Hypothalamus (tissue), 51 donors: ENCODE measurements at regions not wholly inside any gene's neighbourhood (a gene's known extent, or its start where the extent isn't known, plus 50 kb on each side); places are given as distances from the start of the nearest gene placed in this dataset.
"Not testable (repeated sequence)": the region's sequence is repeated elsewhere in the genome, so short reads cannot be mapped to it uniquely, and the experiment has no call there.

Experiments
- DNase-seq, 51 donors: peaks; one replicate each; lab custom pipeline; 2025; lab: John Stamatoyannopoulos, UW

GRCh38 chr5:67619235-67619634 lies 422.6 kb upstream of the CD180 start:
- no peak for DNase-seq

DNA sequence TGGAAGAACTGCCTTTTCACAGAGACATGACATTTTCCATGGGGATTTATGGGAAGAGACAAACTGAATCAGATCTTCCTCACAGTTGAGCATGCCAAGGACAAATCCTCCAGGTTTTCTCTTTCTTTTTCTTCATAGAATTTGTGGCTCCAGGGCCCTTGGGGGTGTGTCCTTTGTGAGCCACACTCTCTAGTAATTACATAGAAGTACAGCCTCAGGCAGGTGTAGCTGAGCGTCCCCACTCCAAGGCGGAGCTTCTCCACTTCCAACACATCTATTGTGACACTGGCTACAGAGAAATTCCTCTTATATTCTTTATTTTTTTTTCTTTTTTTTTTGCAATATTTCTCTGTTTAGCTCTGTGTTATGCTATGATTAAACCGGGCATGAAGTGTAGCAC lies 420.5 kb upstream of the CD180 start:
- no peak for DNase-seq

GRCh38 chr5:67612961-67613360 lies 416.4 kb upstream of the CD180 start:
- no peak for DNase-seq

DNA sequence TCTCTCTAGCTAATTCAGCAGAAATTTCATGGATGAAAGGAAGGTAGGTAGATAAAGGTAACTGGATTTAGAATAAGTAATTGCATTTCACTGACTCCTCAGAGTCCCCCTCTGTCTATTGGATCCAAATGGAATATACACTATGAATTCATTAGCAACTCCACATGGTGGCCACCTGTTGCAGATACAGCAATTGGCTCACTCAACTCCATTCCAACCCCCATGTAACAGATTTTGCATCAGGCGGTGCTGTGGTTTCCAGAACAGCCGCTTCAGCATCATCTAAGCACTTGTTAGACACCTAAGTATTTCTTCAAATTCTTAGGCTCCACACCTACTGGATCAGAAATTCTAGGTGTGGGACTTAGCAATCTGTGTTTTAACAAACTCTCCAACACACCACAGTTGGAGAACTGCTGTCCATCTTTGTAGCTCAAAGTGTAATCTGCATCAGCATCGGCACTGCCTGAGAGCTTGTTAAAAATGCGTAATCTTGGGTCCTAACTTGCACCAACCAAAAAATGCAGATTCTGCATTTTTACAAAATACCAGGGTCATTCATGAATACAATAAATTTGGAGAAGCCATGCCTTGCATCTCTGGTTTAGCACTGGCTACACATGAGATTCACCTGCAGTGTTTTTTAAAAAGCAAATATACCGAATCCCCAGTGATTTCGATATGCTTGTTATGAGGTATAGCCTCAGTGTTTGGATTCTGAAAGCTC lies 413.8 kb upstream of the CD180 start:
- no peak for DNase-seq

DNA sequence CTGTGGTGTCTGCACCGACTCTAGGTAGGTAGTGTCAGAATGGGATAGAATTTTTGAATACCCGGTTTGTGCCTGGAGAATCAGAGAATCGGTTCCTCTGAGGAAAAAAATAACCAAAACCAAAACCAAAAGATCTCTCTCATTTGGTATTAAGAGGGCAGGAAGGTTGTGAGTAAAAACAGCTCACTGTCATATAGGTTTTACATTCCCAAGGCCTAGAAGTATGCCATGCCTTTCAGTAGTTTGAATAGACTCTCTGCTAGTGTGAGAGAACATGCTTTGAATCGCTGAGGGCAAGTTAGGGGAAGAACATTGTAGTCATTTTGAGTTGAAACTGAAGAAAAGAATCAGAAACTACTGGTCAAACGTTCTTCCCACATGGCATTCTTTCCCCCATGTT lies 411.4 kb upstream of the CD180 start:
- no peak for DNase-seq

DNA sequence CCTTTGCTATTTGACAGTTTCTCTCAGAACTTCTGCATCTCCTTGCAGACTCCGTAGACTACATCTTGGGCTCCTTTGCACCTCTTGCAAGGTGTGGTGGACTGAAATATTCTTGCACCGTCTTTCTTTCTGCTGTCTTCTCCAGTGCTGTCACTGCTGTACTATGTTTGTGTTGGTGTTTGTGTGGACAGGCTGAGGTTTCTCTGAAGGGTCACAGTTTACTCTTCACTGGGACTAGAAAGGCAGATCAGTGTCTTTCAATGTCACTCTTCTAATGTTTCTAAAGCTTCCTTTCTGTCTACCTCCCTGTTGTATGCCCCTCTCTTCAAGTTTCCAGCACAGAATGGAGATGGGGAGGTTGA lies 410.0 kb upstream of the CD180 start:
- DNase-seq: no peak

GRCh38 chr5:67605730-67606585 lies 409.4 kb upstream of the CD180 start:
- DNase-seq: no peak

DNA sequence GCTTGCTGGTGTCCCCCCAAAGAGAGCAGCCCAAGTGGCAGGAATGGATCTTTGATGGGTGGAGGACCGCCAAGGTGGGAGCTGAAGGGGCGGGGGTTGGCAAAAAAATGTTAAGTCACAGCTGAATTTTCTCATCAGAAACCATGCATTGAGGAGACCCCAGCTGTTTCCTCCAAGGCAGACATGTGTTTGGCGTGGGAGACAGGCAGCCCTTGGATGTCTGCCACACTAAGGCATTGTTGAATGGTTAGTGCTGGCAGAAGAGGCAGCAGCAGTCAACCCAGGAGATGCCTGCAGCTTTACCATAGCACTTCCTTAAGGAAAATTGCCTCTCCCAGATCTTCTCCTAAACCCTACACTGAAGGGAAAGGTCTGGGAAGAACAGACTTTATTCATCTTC lies 394.9 kb upstream of the CD180 start:
- DNase-seq: peak in 4 of 51 donors; percentile 0 to 3 (median 0)

DNA sequence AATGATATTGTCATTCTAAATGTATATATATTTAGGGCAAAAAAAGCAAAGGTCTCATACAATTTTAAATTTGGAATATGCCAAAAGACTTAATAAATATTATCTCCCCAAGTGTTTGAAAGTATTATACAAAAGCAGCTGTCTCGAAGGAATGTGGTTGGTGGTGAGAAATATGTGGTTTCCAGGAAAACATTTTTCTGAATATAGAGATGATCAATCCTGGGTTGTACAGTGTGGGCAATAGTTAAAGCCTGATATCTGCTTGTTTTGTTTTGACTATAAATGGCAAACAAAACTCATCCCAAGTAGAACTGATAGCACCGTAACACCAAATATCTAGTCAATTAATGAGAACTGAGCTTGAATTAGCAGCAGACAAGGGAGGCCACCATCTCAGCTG lies 391.8 kb upstream of the CD180 start:
- DNase-seq: no peak

- no peak for DNase-seq
Observed at GRCh38 chr5:67581203-67581602, 384.6 kb upstream of the CD180 start.

- no peak for DNase-seq
Observed at GRCh38 chr5:67578011-67578410, 381.4 kb upstream of the CD180 start.

GRCh38 chr5:67577424-67577823 lies 380.8 kb upstream of the CD180 start:
- no peak for DNase-seq

DNA sequence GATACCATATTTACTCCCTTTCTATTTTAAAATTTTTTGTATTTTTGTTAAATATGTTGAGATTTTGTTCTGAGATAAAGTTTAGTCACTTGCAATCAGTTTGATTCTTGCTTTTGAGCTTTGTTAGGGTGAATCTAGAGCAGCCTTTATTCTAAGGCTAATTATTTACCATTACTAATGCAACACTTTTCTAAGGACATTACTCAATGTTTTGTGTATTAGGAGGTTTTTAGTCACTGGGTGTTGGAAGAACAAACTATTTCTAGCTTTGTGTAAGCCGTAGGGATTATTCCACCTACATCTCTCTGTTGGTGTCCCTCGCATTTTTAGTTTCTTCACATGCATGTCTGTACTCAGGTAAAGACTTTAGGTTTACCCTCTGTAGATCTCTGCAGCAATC lies 379.5 kb upstream of the CD180 start:
- no peak for DNase-seq

GRCh38 chr5:67575087-67575486 lies 378.5 kb upstream of the CD180 start:
- no peak for DNase-seq

GRCh38 chr5:67561151-67561932 lies 364.7 kb upstream of the CD180 start:
- no peak for DNase-seq

- no peak for DNase-seq
Observed at GRCh38 chr5:67552773-67553172, 356.2 kb upstream of the CD180 start.

DNA sequence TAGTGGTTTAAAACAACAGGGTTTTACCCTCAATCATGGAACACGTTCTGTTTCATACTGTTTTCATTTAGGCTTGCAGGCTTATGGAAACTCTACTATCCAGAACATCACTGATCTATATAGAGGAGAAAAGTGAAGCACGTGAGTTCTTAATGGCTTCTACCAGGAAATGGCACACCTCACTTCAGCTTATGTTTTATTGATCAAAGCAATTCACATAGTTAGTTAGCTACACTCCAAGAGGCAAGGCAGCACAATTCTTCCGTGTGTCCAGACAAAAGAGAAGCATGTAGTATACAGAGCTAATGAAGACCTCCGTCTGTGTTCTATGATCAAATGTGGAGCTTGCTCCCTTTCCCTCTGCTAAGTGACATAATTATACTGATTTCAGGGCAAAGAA lies 353.3 kb upstream of the CD180 start:
- DNase-seq: no peak

- DNase-seq: no peak
Observed at GRCh38 chr5:67549296-67549618, 352.7 kb upstream of the CD180 start.

- no peak for DNase-seq
Observed at GRCh38 chr5:67548520-67549295, 352.1 kb upstream of the CD180 start.

- DNase-seq: no peak
Observed at GRCh38 chr5:67547682-67548081, 351.1 kb upstream of the CD180 start.

DNA sequence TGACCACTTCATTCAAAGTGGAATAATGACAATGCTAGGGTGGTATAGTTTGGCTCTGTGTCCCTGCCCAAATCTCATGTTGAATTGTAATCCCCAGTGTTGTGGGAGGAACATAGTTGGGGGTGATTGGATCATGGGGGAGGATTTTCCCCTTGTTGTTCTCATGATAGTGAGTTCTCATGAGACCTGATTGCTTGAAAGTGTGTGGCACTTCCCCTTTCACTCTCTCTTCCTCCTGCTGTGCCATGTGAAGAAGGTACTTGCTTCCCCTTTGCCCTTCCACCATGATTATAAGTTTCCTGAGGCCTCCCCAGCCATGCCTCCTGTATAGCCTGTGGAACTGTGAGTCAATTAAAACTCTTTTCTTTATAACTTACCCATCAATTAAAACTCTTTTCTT lies 348.3 kb upstream of the CD180 start:
- DNase-seq: not testable (repeated sequence)
